ENCODE measurements at regions not wholly inside any gene's neighbourhood (a gene's known extent, or its start where the extent isn't known, plus 50 kb on each side); places are given as distances from the start of the nearest gene placed in this dataset.
"Not testable (repeated sequence)": the region's sequence is repeated elsewhere in the genome, so short reads cannot be mapped to it uniquely, and the experiment has no call there.

DNA sequence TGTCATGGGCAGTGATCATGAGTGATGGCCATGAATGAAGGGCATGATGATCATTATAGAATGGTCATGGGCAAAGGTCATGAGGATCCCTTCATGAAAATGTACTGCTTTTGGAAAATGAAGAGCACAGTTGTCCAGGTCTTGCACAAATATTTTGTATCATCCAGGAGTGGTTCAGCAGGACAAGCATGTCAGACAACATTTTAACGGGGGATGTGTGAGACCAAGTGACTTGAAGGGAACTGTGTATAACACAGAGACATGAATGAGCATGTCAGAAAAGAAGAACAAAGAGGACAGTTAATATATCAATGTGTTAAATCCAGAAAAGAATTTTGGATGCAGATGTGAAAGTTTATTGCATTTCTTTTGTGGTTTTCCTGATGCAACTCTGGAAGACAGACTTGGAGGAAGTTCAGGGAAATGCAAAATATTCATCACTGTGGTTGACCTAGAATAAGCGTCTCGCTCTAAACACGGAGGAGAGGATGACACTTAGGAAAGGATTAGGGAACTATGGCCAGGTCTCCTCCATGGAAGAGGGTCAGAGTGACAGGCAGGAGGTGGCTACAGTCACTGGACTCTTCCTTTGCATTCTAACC lies 116.1 kb upstream of the IRX4 start:
- DNase-seq: no peak

DNA sequence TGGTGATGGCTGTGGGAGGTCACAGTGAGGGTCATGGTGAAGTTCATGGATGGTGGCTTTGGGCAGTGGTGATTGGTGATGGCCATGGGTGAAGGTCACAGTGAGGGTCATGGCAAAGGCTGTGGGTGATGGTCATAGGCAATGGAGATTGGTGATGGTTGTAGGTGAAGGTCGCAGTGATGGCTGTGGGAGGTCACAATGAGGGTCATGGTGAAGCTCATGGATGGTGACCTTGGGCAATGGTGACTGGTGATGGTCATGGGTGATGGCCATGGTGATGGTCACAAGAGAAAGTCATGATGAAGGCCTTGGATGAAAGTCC lies 115.6 kb upstream of the IRX4 start:
- DNase-seq: no peak

- DNase-seq: no peak
Observed at GRCh38 chr5:1997640-1998347, 115.1 kb upstream of the IRX4 start.

DNA sequence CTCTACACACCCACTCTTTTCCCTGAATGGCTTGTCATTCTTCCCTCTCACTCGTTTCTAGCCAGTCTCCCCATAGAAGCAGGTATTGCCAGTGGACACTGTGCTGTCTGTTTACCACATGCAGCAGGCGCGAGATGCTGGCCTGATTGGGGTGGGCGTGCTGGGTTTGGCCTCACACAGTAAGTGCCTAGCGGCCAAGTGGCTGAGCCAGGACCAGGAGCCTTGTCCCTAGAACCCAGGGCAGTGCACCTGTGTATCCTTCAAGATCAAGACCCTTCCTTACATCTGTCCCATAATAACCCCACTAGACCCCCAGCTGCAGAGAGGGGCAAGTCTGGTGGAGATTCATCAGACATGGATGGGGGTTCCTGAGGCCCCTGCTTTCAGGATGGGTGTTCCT lies 112.8 kb upstream of the IRX4 start:
- no peak for DNase-seq

DNA sequence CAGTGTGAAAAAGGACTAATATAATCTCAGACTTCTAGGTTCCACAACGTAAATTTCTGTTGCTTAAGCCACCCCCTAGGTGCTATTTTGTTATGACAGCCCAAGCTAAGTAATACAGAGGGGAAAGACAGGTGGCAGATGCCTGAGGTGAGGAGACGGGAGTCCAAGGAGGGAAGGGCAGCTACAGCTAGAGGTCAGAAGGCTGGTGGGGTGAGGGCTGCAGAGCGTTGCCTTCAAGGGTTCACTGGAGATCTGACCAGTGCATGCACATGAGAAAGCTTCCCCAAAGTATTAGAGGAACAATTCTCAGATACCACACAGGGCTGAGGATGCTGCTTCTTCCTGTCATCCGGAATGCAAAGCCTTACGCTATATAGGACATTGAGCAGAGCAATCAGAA lies 104.7 kb upstream of the IRX4 start:
- no peak for DNase-seq

- no peak for DNase-seq
Observed at GRCh38 chr5:1985781-1986180, 103.1 kb upstream of the IRX4 start.

DNA sequence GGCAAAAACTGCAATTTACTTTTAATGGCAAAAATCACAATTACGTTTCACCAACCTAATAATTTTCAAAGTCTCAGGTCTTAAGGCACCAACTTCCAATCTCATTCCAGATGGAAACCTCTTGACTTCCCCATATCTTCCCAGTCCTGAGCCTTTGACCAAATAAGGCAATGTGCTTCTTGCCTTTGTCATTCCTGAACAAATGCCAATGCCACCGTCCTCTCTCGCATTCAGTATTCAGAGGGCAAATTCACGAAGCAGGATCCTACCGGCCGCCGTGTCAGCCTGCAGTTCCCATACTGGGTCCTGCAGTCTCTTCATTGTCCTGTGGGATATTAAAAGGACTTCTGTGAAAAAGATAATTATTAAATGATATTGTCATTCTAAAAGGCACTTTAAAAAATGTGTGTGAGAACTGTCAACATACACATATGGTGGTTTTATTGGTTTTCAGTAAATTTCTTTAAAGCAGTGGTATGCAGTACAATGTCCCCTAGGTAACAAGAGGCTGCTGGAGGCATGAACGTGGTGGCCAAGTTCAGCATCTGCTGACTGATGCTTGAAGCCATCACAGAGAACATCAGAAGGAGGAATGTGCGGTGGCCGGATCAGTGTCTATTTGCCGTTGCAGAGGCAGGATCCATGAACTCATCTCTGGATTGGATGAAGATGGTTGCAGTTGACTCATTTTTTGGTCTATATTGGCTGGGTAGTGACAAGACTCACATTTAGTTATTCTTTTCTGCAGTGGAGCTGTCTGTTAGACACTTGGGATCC lies 101.4 kb upstream of the IRX4 start:
- no peak for DNase-seq

DNA sequence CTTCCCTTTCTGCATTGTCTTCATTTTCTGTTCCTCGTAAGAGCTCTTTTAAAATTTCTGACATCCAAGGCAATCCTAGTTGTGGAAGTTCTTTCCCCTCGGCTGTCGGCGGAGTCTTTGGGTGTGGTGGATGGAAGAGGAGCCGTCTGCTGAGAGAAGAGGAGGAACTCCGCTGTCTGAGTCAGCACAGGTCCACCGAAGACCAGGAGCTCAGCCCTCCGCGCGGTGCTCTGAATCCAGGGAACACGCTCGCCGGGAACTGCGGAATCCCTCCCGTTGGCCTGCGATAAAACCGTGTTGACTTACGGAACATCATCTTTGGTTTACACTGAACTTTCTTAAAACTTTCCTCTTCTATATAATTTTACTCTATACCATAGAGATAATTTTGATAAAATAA lies 100.7 kb upstream of the IRX4 start:
- no peak for DNase-seq

DNA sequence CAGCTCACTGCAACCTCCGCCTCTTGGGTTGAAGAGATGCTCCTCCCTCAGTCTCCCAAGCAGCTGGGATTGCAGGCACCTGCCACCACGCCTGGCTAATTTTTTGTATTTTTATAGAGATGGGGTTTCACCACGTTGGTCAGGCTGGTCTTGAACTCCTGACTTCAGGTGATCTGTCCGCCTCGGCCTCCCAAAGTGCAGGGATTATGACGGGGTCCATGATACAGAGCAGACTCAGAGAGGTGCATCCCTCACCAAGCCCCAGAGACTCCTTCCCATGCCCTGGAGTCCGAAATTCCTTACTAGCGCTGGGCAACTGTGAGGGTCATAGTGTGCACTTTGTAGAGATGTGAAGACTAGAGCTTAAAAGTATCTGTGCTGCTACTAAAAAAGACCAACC lies 99.8 kb upstream of the IRX4 start:
- DNase-seq: not testable (repeated sequence)

DNA sequence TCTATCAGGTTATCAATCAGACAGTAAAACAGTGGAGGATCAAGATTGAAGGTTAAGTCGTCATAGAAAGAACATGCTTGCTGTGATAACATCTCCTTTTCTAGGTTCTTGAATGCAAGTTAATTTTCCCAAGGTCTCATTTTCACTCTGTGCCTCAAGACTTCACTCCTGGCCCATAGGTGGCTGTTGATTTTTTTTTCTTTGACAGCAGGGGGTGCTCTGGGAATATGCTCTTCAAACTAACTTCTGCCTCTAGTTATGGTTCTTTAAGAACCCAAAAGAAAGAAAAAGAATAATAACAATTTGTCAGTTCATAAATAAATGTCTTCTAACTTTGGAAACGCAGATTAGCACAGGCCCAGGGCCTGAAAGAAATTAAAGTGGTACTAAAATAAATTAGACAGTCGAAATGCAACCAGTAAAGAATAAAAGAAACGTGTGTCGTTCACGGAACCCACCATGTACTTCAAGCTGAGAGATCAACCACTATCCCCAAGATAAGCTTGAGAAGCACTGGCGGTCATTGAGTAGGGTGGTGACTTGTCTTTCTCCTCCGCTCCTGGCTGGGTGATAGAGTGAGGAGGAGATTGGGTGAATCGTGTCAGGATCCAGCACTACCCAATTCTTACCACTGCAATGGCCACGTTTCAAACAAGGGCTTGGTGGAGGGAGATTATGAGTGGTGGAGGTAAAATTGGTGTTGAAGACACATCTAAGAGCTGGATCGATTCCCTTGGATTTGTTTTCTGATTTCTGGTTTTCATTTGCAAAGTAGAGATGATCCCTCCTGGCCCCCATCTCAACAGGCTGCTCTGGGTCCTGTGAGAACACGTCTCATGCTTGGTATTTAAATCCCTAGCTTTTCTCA lies 93.4 kb upstream of the IRX4 start:
- DNase-seq: no peak

- DNase-seq: no peak
Observed at GRCh38 chr5:1975406-1975715, 92.6 kb upstream of the IRX4 start.

DNA sequence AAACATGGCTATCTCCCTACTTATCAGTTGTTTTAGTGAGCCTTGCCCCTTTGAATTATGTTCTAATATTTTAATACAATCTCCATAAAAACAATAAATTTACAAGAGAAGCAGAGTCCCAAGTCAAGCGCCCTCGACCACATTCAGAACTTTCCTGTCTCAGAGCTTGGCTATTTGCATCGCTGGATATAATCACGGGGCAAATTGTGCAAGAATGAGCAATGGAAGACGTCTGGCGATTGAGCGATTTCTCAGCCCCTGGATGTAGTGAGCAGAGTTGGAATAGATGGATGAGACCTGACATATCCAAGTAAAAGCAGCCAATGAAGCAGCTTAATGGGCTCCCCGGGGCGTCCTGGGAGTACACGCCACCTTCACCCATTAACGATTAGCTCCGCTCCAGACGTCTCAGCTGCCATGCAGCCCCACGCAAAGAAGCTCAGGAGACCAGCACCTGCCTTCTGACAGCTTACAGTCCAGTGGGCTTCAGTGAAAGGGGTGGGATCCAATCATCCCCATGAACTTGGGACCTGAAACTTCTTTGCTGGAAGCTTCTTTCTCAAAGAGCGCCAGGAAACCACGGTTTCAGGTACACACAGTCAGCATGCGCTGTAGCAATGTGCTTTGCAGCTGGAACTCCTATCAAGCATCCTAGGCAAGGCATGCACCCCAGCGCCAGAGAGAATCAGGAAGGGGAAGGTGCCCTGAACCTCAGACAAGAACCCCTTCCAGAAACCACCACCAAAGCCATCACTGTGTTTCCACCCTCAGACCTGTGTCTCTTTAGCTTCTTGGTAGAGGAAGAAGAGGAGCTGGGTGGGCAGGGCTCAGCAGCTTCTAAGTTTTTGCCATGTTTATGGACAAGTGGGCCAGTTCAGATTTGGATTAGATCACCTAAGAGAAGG lies 92.0 kb upstream of the IRX4 start:
- no peak for DNase-seq

DNA sequence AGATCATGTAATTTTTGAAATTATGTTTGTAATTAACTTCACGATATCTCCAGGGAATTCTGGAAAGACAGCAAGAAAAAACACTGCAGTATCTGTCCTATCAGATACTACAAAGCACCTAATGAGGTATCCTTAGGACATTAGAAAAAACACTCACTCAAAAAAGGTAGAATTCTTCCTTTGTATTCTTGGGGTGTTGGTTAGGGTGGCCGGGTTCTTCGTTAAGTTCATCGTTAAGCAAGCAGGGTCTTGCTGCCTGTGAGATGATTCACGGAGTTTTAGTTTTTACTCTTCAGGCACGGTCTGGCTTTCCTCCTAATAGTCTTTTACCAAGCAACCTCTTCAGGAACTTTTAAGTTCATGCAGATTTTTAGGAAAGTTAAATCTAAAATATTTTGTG lies 91.4 kb upstream of the IRX4 start:
- DNase-seq: no peak

DNA sequence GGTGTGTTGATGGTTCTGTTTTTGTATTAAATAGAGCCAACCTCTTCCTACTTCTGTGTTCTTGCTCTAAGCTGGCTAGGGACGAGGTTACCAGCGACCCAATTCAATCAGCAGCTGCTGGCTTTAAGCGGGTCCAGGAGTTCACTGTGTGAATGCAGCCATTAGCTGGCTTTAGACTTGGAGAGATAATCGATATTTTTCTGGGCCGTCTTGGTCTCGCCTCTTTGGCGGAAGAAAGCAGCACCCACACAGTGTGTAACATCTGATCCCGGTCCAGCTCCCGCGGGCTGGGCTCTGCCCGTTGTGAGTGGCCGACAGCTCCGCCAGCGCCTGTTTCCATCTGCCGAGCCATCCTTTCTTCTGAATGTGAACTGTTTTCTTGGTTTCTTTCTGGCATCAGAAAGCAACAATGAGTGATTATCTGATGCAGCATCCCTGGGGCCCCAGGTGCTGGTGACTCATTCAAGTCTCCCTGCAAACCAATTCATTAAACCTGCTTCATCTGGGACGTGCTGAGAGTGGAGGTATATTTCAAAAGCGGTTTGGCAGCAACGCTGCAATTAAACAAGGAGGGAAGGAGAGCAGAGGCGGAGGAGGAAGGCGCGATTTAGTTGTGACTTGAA lies 90.8 kb upstream of the IRX4 start:
- DNase-seq: no peak

DNA sequence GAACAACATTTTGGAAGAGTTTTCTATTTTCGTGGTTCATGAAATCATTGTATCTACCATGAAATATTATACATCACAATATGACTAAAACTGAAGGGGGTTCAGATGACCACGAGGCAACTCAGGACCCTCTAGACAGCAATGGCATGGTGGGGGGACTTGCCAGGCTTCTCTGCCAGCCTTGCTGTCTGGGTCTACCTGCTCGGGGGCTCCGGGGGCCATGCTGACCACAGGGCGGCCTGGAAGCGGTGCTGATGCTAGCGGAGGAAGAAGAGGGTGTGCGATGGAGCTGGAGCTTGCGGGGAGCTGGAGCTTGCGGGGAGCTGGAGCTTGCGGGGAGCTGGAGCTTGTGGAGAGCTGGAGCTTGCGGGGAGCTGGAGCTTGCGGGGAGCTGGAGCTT lies 89.2 kb upstream of the IRX4 start:
- no peak for DNase-seq

GRCh38 chr5:1967736-1968135 lies 85.0 kb upstream of the IRX4 start:
- no peak for DNase-seq

- no peak for DNase-seq
Observed at GRCh38 chr5:1966461-1966860, 83.7 kb upstream of the IRX4 start.

GRCh38 chr5:1965925-1966324 lies 83.2 kb upstream of the IRX4 start:
- DNase-seq: no peak

DNA sequence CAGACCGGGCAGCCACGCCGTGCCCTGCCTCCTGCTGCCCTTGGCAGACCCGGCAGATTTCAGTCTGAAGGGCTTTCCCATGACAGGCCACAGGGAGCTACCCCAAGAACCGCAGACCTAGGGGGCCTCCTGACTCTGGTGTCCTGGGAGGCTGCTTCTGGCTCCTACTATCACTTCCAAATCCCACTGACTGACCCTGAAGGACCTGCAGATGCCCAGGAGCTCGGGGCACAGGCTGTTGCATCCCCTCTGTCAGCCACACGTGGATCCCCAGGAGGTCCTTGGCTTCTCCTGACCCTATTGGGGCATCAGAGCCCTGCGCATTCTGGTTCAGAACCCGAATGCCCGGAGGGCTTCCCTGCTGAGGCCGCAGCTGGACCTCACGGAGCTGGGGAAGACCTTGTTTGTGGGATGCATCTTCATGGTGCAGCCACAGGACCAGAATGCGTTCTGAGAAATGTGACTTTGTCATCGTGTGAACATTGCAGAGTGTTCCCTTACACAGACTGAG lies 81.3 kb upstream of the IRX4 start:
- no peak for DNase-seq

DNA sequence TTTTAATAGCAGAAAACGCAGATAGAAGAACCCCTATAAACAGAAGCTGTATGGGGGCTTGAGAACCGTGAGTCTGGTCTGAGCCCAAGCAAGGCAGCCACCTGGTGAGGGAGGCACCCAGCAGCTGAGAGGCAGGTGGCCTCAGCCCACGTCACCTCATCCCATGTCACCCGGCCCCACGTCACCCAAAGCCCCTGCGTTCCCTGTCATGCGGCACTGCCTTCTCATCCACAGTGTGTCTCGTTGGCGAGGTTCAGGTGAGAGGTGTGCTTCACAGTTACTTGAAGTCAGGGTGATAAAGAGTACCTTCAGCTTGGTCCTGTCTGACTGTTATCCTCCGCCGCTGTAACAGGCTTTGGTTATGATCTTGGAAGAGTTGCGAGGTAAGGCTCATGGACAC lies 80.6 kb upstream of the IRX4 start:
- no peak for DNase-seq

DNA sequence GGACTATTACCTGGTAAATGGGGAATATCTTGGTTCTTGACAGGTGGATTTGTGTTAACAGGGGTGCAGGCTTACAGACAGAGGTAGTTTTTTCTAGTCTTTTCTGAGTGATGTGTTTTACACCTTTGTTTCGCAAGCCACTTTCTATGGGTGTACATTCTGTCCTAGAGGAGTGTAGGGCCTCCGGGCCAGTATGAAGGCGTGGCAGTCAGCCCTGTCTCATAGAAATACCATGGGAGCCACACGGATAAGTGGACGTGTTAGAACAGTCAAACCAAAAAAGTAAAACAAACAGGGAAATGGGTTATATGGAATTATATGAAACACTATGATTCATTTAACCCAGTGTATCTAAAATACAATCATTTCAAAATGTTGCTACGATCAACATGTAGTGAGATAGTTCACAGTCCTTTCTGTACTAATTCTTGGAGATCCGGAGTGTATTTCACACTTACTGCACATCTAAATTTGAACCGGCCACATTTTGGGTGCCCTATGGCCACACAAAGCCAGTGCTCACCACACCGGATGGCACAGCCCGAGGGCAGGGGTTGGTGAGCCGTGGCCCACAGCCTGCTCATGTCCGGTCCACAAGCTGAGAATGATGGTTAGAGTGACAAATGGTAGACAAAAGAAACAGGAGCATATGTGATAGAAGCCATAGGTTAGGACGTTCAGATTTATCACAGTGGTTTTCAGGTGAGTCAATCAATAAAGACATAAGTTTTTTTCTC lies 80.1 kb upstream of the IRX4 start:
- no peak for DNase-seq

All from stimulated activated CD4-positive, alpha-beta T cell treated with anti-CD3 and anti-CD28 coated beads, Interleukin-4, amount 100 ng/mL, for 4 hours (primary cell).